ENCODE measurements at regions not wholly inside any gene's neighbourhood (a gene's known extent, or its start where the extent isn't known, plus 50 kb on each side); places are given as distances from the start of the nearest gene placed in this dataset.

DNA sequence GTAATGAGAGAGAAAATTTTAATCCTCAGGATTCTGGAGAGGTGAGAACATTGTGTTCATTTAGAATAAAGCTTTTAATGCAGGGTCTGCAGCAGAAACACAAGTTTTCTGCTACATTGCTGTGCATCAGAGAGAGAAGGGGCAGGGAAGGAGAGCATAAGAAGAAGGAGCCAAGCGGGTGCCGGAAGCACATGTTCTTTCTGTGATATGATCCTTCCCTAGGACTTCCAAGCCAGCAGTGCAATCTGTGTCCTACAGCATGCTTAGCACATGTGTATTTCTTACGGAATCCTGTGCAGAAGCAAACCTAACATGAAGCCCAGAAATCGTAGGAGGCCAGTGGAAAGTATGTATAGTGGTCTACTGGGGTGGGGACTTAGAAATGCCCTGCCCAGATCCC, 458.3 kb upstream of the BRINP1 start:
- no peak for DNase-seq

DNA sequence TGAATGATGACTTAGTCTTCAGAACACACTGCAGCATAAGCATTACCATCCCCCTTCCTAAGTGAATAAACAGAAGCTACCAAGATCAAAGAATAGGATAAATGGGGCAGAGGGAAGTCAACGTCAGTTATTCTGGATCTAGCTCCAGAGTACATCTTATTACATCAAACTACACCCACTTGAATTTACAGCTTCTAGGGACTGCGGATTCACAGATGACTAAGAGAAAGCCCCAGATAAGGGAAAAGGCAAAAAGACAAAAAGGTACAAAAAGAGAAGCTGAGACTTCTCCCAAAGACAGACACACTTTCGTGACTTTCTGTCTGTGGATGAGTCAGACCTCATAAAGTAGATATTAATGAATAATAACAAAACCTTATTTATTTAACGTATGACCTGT, 457.9 kb upstream of the BRINP1 start:
- DNase-seq: no peak

DNA sequence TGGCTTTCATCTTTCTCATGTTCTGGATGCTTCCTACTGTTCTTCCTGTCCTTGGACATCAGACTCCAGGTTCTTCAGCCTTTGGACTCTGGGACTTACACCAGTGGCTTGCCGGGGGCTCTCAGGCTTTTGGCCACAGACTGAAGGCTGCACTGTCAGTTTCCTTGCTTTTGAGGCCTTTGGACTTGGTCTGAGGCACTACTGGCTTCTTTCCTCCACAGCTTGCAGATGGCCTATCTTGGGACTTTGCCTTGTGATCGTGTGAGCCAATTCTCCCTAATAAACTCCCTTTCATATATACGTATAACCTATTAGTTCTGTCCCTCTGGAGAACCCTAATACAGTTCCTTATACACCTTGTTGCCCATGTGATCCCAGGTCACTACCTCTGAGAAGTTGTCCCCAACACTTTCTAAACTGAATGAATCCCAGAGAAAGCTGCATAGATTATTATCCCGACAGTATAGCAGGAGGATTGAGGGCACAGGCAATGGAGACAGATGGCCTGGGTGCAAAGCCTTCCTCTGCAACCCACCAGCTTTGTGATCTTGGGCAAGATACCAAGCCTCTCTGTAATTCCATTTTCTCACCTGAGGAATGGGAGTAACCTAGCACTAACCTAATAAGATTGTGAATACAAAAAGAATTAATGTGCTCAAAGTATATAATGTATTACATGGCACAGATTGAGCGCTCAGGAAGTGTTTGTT, 449.6 kb upstream of the BRINP1 start:
- DNase-seq: no peak

DNA sequence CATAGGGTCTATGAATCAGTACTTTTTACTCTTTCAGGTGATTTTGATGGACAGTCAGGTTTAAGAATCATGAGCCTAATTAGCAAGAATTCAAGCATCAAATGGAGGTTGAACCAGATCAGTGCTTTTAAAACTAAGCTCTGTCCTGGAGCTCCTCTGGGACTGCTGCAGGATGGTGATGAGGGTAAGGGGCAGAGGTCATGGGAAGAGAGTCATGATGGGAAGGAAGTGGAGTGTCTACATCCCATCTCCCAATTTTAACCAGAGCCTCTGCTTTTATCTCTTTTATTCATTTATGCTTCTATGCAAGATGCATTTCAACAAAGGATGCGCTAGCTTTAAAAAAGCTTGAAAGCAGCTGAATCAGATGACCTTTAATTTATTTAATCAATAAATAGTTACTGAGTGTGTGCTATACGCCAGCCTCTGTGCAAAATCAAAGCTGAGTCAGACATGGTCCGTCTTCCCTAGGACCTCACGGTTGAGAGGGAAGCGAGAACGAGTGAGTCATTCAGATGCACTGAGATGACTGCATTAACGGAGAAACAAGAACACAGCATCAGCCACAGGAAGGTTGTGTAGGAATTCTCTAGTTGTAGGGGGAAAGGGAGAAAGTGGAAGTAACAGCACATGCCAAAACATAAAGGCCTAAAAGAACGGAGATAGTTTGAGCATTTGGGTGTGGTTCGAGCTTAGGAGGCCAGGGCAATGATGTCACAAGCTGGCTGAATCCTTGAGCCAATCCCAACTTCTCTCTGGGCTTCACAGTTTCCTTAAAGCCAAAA, 441.6 kb upstream of the BRINP1 start:
- DNase-seq: no peak

DNA sequence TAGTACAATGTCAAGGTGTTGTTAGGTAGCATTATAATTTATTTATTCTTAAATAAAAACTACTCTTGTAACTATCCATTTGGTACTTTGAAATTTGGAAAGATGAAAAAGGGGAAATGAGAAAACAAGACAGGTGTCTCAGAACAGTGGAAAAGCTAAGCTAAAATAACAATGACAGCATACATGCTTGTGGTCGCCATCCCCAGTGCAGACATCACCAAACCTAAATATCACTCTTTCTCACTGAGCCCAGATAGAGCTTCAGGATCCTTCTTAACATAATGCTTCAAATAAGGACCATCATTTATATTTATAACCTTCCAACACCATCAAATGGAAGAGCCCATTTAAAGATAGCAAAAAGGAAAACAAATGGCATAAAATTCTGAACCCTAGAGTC, 434.4 kb upstream of the BRINP1 start:
- DNase-seq: no peak

DNA sequence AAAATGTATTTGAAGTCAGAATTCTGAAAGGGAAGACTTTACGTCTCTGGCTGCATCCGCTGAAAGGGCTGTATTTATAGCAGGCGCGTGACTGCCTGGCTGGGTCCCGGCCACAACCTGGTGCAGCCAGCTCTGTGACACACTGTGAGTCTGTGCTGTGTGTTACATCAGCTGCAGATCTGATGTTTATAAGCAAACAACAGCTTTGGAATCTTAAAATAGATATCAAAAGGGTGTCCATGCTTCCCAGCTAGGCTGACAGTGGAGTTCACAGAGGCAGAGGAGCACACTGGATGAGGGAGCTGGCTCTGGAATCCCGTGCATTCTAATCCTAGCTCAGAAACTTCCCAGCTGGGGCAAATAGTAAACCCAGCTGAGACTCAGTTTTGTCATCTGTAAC, 433.4 kb upstream of the BRINP1 start:
- DNase-seq: no peak

DNA sequence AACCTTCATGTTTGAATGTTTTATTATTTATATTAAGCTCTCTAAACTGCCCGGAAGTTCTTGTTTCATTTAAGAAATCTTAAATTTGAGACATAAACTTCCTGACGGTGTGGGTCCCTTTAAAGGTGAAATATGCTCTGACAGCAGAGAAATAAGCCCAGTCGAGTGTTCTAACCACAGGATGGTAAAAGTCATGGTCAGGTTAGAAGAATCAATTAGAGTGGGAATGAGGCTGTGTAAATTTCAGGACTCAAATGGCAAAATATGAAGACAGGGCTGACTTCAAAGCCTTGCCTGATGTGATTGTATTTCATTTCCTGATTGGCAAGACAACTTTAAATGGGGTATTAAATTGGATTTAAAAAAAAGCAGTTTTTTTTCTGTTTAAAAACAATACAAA, 432.9 kb upstream of the BRINP1 start:
- DNase-seq: no peak

DNA sequence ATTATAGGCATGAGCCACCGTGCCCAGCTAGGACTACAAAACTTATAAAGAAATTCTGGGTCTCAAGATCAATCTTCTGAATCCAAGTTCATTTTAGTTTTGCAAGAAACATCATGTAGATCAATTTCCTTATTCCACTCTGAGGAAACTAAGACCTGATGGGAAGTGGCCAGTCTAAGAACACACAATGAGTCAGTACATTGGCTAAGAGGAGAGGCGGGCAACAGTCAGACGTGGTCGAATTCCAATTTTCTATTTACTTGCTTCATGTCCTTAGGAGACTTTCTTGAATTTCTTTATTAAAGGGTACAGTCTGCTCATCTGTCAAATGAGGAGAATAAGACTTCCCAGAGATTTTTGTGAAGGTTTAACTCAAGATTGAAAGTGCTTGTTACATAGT, 432.1 kb upstream of the BRINP1 start:
- no peak for DNase-seq

DNA sequence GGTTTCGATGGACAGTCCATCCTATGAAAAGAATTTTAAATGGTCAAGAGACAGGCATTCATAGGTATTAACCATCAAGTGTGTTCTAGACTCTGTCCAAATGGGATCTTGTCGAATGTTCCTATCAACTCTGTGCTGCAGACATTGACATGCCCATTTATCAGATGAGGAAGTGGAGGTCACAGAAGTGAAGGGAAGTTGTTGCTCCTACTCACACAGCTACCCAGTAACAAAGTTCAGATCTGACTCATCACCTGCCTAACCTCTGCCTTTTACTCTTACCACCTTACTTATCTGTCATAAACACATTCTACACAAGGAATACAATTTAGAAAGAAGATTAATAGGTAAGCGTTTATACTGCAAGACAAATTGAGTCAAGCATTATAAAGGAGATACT, 426.2 kb upstream of the BRINP1 start:
- no peak for DNase-seq

DNA sequence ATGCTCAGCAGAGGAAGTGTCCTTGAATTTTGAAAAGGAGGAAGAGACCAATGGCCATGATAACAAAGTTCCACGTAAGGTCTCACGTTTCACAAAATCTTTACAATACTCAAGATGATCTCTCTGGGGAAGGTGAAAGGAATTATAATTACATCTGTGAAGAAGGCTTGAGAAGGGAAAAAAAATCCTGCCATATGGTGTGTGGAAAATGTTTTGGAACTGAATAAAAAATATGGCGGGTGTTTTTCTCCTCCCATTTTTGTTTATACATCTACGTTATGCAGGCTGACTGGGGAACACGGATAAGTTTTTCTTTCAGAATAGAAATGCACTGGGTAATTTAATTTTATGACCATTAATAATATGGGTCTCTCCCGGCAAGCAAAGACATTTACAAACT, 425.6 kb upstream of the BRINP1 start:
- DNase-seq: no peak

DNA sequence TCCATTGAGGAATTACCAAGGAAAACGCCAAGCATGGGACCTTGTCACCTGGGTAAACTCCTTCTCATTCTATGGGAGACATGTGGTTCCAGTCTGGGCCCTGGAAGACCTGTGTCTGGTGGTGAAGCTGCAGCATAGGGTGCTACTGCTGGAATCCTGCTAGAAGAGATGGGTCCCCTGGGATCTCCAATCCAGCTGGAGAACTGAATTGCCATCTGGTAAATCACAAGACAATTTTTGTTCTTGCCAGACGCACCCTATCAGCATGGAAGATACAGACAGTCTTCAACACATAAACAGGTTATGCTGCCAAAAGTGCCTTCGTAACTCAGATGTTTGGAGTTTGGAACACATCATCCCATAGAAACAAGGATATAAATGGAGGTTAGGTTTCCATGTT, 424.0 kb upstream of the BRINP1 start:
- no peak for DNase-seq

DNA sequence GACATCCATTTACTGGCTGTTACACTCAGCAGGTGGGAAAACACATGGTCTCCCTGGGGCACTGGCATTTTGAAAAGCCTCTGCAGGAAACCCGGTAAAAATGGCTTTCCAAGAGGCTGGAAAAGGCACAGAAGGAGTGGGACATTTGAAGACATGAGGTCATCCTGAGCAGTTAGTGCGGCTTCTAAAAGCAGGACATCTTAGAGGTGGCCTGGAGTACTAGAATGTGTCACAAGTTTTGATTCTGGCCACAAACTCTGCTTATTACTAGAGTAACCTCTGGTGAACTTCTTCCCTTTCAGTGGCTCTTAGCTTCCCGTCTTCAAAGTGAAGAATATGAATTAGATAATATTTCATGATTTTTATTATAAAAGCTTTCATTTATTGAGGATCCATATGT, 423.0 kb upstream of the BRINP1 start:
- no peak for DNase-seq

DNA sequence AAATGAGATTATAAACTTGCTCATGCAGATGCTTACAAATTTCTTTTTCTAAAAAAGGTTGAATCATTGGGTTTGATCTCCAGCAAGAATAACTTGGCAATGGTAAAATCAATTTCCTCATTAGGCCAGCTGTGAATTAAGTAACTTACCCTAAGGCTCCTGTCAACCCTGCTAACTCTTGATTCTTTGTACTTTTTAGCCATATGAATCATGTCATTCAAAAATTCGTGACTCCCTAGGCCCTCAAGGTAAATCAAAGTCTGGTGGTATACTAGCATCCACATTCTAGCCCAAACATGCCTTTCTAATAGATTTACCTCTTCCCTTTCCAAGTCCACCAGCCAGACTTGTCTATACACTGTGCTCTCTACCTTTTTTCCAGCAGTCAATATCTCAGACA, 420.8 kb upstream of the BRINP1 start:
- no peak for DNase-seq

DNA sequence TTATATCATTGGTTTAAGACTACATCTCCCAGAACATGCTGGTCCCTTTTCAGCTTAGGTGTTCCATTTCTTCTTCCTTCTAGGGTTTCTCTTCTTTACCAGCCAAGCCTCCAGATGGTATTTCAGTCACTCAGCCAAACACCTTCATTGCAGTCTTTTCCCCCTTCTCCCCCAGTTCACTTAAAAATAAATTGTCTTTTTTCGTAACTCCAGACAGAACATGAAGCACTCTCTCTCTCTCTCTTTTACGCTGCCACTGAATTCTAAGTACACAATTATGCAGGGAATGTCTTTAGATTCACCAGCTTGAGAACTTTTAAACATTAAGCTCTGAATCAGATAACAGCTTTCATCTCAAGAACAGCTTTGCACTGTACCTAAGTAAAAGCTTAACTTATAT, 419.7 kb upstream of the BRINP1 start:
- DNase-seq: no peak

DNA sequence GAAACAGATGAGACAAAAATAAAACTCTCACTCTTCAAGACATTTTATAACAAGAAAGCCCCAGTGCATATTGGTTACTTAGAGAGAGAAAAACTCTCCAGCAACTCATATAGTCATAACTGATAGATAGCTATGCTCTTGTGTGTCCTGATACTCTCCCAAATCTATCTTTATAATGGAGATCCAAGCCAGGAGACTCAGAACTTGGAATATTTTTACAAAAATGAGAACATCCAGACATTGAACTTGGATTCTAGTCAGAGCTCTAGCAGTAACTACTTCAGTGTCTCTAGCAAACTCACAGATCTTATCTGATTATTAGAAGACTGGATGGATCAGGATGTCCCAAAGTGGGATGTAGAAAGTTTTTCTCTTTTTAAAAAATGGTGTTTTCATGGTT, 412.7 kb upstream of the BRINP1 start:
- DNase-seq: no peak

DNA sequence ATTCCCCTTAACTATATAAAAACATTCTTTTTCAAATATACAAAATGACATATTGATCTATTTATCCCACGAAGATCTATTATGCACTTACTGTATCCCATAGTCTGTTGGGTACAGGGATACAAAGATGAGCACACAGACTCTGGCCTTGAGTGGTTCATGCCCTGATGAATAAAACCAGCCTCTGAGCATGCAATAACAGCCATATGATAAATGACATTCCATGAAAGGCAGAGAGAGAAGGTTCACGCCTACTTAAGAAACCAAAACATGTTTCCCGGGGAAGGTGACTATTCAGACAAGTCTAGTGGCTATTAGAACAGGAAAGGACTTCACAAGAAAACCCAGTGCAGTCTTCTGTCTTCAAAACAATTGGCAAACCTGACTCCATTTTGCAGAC, 406.2 kb upstream of the BRINP1 start:
- DNase-seq: no peak

DNA sequence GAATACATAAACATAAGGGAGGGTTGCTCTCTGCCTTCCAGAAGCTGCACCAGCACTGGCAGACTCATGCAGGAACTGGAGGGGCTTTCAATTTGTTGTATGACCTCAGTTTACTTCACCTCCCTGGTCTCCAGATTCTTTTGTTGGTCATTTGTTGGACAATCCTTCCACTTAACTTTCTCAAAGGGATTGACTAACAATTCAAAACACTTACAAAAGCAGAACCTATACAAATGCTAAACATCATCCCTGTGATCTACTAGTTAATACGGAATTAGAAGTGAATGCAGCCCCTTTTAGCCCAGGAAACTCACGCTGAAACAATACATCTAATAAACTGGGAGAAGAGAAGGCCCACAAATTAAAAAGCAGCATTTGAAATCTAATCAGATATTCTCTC, 404.6 kb upstream of the BRINP1 start:
- no peak for DNase-seq

DNA sequence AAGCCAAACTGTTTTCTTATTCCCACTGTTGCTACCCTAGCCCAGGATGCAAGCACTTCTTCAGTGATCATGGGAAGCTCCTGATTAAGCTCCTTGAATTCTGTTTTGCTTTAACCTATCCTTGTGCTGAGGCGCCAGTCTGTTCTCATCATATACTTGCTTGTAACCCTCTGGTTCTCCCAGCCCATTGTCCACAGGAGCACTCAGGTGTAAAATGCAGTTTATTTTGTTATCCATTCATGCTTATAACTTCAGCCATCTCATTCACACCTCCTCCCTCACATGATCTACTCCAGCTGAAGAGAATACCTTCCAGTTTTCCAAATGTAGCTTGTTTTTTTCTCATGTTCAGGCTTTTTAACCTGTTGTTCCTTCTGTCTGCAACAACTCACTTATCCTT, 402.1 kb upstream of the BRINP1 start:
- DNase-seq: no peak

DNA sequence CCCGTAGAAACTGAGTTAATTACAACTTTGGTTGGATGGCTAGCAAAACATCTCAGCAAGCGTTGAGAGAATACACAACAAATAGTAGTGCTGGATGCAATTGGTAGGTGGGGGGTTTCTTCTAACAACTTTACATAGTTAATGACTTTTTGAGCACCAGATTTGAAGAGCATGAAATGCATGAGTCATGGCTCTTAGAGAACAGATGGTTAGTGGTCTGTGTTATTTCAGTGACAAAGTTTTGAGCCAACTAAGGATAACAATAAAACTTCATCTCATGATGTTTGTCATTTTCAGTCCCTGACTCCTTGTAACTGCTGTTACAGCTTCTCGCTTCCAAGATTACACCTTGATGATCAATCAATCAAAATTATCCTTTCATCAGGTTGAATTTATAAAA, 399.0 kb upstream of the BRINP1 start:
- no peak for DNase-seq

DNA sequence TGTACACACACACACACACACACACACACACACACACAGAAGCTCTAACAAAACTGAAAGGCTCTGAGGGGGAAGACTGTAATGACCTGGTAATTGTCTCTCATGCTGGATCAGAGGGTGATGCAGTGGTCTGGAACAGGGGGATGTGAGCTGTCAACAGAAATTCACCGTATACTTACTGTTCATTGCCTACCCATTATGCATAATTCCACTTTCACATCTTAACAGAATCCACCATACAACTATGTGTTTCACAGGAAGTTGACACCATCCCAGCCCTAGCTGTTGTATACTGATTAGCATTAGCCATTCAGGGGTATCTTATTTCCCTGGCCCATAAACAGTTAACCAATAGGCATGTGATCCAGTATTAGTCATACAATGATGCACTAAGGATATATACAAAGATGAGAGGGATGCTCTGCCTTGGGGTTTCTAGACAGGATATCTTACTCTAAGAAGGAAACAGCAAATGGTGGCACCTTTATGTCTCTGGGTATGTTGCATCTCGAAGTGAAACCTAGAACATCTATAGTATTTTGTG, 396.5 kb upstream of the BRINP1 start:
- no peak for DNase-seq

DNA sequence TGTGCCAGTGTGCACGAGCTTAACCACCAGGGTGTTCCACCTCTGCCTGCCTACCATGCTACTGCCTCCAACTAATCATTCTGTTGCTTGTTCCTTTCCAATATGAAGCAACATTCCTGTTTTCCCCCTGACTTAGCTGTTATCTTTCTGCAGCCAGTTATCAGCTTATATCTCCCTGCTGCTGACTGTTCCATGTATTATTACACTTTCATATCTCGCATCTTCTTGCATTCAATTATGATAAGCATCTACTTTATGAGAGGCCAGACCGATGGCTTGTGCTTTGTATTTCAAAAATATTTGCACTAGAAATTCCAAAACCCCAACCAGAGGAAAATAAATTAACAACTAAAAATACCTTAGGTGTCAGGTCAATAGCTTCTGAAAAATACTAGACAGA, 394.0 kb upstream of the BRINP1 start:
- DNase-seq: no peak

DNA sequence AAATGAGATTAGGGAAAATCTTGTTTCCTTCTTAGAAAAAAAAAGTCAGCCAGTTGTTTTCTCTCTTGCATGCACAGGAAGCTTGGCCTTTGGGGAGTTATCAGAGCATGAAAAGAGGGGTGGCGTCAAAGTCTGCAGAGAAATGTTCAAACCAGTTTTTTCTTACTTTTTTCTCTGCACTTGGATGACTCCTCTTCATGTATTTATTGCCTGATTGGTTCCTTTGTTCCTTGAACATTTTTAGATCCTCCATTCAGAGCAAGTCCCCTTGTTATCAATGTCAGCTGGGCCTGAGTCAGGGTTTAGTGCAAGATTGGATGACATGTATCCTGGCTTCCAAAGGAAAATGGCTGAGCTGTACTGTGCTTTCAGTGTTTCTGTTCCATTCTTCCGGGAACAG, 392.6 kb upstream of the BRINP1 start:
- DNase-seq: no peak

DNA sequence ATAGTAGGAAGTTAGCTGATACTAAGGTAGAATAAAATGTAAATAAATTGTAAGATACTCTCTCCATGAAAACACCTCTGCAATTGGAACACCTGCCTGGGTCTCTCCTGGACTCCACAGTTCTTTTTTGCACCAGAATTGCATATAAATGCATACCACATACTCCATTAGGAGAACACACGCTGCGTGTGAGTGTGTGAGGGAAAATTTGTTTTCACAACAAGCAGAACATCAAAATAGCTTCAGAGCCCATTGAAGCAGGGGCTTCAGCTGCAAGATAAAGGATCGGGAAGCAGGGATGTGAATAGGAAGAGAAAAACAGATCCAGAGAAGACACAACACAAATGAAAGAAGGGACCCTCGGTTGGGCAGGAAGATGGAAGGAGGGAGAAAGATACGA, 389.8 kb upstream of the BRINP1 start:
- no peak for DNase-seq

DNA sequence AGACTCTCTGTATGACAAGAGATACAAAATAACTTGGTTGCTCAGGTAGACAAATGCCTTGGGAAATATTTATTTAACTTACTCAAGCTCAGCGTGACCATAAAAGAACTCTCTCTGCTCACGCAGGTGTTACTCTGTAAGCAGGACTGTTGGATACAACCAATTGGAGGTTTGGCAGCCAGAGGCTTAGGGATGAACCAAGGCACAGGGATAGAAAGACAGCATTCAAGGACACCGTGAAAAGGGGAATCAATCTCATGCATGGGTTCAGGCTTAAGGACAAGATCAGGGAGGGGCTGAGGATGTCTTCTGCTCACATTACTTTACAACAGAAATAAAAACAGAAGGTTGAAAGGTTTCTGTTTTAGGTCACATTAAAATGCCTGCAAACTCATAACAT, 389.0 kb upstream of the BRINP1 start:
- DNase-seq: no peak
